WTC11 (cell line): ENCODE measurements at regions not wholly inside any gene's neighbourhood (a gene's known extent, or its start where the extent isn't known, plus 50 kb on each side); places are given as distances from the start of the nearest gene placed in this dataset.

Experiments
- ATAC-seq: fragments of 200-7000 bp; cut with Tn5 transposase; 2 replicates; pipeline ENCODE4 v1.10.0; 2021; ENCODE audit warnings: mild to moderate bottlenecking, moderate library complexity
- CTCF ChIA-PET: fragments of 300-600 bp; sonication (Branson Sonifier 250); formaldehyde crosslinking; loops from one replicate; lab custom pipeline; 2021; ENCODE audit warnings: antibody characterized with exemption; lab: Charles Lee
- POLR2A ChIA-PET: fragments of 350-600 bp; sonication (Branson Sonifier 250); formaldehyde crosslinking; loops from one replicate; lab custom pipeline; 2021; ENCODE audit warnings: antibody characterized with exemption; lab: Charles Lee
- DNase-seq: peaks from one replicate; pipeline ENCODE4 v3.0.0; 2021; ENCODE audit warnings: low spot score
- H3K27ac Mint-ChIP-seq: 2 replicates; pipeline ENCODE4 v1.8.0; 2021; ENCODE audit warnings: mixed read lengths
- H3K27me3 Mint-ChIP-seq: 2 replicates; pipeline ENCODE4 v1.8.0; 2021; ENCODE audit warnings: low read depth, mild to moderate bottlenecking, moderate library complexity, mixed read lengths
- H3K36me3 Mint-ChIP-seq: 2 replicates; pipeline ENCODE4 v1.8.0; 2021; ENCODE audit warnings: mixed read lengths
- H3K4me1 Mint-ChIP-seq: 2 replicates; pipeline ENCODE4 v1.8.0; 2022; ENCODE audit warnings: mixed read lengths
- H3K4me3 Mint-ChIP-seq: 2 replicates; pipeline ENCODE4 v1.8.0; 2021; ENCODE audit warnings: mild to moderate bottlenecking, moderate library complexity, mixed read lengths
- H3K9me3 Mint-ChIP-seq: 2 replicates; pipeline ENCODE4 v1.8.0; 2021; ENCODE audit warnings: mixed read lengths
- GABPB1 ChIP-seq: sonication (generic); formaldehyde crosslinking; IDR thresholded peaks from 2 replicates; pipeline ENCODE4 v1.8.1; 2023; ENCODE audit warnings: mild to moderate bottlenecking, missing genetic modification reagents
- GRHL2 ChIP-seq: fragments of 250-450 bp; sonication (Bioruptor Pico); IDR thresholded peaks from 2 replicates; pipeline ENCODE4 v1.8.0; 2022; ENCODE audit warnings: mild to moderate bottlenecking, moderate library complexity; ENCODE audit not compliant: insufficient replicate concordance, severe bottlenecking
- IRF2 ChIP-seq: sonication (generic); formaldehyde crosslinking; IDR thresholded peaks from 2 replicates; pipeline ENCODE4 v1.8.0; 2022; ENCODE audit warnings: low read depth, missing genetic modification reagents, borderline replicate concordance
- NR2C2 ChIP-seq: sonication (generic); formaldehyde crosslinking; IDR thresholded peaks from 2 replicates; pipeline ENCODE4 v1.8.0; 2022; ENCODE audit warnings: mild to moderate bottlenecking, missing genetic modification reagents
- SMAD4 ChIP-seq: sonication (generic); formaldehyde crosslinking; IDR thresholded peaks from 2 replicates; pipeline ENCODE4 v1.8.0; 2022; ENCODE audit warnings: mild to moderate bottlenecking, missing genetic modification reagents
- TEAD4 ChIP-seq: sonication (generic); formaldehyde crosslinking; IDR thresholded peaks from 2 replicates; pipeline ENCODE4 v1.8.0; 2022; ENCODE audit warnings: mild to moderate bottlenecking, missing genetic modification reagents
- TP53 ChIP-seq: sonication (generic); formaldehyde crosslinking; IDR thresholded peaks from 2 replicates; pipeline ENCODE4 v1.8.1; 2023; ENCODE audit warnings: mild to moderate bottlenecking, missing genetic modification reagents
- ZNF121 ChIP-seq: sonication (generic); formaldehyde crosslinking; IDR thresholded peaks from 2 replicates; pipeline ENCODE4 v1.8.0; 2023; ENCODE audit warnings: missing genetic modification reagents
- ZNF219 ChIP-seq: sonication (generic); formaldehyde crosslinking; IDR thresholded peaks from 2 replicates; pipeline ENCODE4 v1.8.0; 2023; ENCODE audit warnings: missing genetic modification reagents, mild to moderate bottlenecking, borderline replicate concordance
- ZNF416 ChIP-seq: fragments of 250-450 bp; sonication (Bioruptor Pico); IDR thresholded peaks from 2 replicates; pipeline ENCODE4 v1.9.0; 2021; ENCODE audit warnings: mild to moderate bottlenecking, inconsistent platforms
- TF ChIP-seq, protein P1 (sequence below): sonication (generic); formaldehyde crosslinking; conservative IDR thresholded peaks from 2 replicates; pipeline ENCODE4 v1.8.1; 2023; ENCODE audit warnings: mild to moderate bottlenecking, low read depth, missing genetic modification reagents, moderate library complexity
- TF ChIP-seq, protein P2 (sequence below): fragments of 250-450 bp; sonication (Bioruptor Pico); IDR thresholded peaks from 2 replicates; pipeline ENCODE4 v2.1.2; 2022; ENCODE audit warnings: mild to moderate bottlenecking, moderate library complexity
- TF ChIP-seq, protein P3 (sequence below): sonication (generic); formaldehyde crosslinking; IDR thresholded peaks from 2 replicates; pipeline ENCODE4 v1.8.1; 2022; ENCODE audit warnings: mild to moderate bottlenecking, missing genetic modification reagents, moderate library complexity, borderline replicate concordance
- TF ChIP-seq, protein P4 (sequence below): sonication (generic); formaldehyde crosslinking; IDR thresholded peaks from 2 replicates; pipeline ENCODE4 v1.8.1; 2023; ENCODE audit warnings: mild to moderate bottlenecking, missing genetic modification reagents, moderate library complexity
- TF ChIP-seq, protein P5 (sequence below): fragments of 250-450 bp; sonication (Bioruptor Pico); conservative IDR thresholded peaks from 2 replicates; pipeline ENCODE4 v1.9.0; 2021; ENCODE audit warnings: mild to moderate bottlenecking
- TF ChIP-seq, protein P6 (sequence below): fragments of 250-450 bp; sonication (Bioruptor Pico); IDR thresholded peaks from 2 replicates; pipeline ENCODE4 v1.9.0; 2021; ENCODE audit warnings: mild to moderate bottlenecking

DNA sequence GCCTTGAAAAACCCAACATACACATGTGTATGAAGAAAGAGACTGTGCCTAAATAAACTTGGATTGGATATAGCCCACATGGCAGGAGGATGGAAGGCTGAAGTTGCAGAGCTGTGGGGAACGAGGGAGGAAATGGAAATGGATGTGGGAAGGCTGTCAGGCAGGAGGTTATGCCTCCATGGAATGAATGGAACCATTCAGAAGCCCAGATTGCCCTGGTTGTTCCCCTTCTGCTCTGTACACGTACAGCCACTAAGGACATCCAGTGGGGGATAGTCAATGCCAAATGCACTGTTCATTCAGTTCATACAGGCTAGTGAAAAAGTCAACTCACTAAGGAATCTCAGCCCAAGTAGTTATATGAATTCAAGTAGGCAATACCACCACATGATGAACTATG is 463.7 kb downstream of the TNS1 start:
- Mint-ChIP-seq H3K4me3 (no peak overlapping the region), H3K27ac (no peak overlapping the region), H3K27me3 (peaks cover 10% of the 10 kb centered on the region), H3K9me3 (peaks cover 21% of the 10 kb centered on the region), H3K36me3 (peaks cover 6% of the 10 kb centered on the region), H3K4me1 (peaks cover 3% of the 10 kb centered on the region)
- TF ChIP-seq ZNF121 (no peak), TEAD4 (CRISPR knock-in tag) (no peak), NR2C2 (CRISPR knock-in tag) (no peak), GRHL2 (CRISPR knock-in tag) (no peak), TP53 (no peak), SMAD4 (CRISPR knock-in tag) (no peak), ZNF219 (CRISPR knock-in tag) (no peak), ZNF416 (CRISPR knock-in tag) (no peak), GABPB1 (no peak), IRF2 (CRISPR knock-in tag) (no peak)
- TF ChIP-seq, protein P1, sequence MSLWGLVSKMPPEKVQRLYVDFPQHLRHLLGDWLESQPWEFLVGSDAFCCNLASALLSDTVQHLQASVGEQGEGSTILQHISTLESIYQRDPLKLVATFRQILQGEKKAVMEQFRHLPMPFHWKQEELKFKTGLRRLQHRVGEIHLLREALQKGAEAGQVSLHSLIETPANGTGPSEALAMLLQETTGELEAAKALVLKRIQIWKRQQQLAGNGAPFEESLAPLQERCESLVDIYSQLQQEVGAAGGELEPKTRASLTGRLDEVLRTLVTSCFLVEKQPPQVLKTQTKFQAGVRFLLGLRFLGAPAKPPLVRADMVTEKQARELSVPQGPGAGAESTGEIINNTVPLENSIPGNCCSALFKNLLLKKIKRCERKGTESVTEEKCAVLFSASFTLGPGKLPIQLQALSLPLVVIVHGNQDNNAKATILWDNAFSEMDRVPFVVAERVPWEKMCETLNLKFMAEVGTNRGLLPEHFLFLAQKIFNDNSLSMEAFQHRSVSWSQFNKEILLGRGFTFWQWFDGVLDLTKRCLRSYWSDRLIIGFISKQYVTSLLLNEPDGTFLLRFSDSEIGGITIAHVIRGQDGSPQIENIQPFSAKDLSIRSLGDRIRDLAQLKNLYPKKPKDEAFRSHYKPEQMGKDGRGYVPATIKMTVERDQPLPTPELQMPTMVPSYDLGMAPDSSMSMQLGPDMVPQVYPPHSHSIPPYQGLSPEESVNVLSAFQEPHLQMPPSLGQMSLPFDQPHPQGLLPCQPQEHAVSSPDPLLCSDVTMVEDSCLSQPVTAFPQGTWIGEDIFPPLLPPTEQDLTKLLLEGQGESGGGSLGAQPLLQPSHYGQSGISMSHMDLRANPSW (CRISPR knock-in tag): no peak
- TF ChIP-seq, protein P2, sequence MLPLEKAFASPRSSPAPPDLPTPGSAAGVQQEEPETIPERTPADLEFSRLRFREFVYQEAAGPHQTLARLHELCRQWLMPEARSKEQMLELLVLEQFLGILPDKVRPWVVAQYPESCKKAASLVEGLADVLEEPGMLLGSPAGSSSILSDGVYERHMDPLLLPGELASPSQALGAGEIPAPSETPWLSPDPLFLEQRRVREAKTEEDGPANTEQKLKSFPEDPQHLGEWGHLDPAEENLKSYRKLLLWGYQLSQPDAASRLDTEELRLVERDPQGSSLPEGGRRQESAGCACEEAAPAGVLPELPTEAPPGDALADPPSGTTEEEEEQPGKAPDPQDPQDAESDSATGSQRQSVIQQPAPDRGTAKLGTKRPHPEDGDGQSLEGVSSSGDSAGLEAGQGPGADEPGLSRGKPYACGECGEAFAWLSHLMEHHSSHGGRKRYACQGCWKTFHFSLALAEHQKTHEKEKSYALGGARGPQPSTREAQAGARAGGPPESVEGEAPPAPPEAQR (CRISPR knock-in tag): no peak
- TF ChIP-seq, protein P3, sequence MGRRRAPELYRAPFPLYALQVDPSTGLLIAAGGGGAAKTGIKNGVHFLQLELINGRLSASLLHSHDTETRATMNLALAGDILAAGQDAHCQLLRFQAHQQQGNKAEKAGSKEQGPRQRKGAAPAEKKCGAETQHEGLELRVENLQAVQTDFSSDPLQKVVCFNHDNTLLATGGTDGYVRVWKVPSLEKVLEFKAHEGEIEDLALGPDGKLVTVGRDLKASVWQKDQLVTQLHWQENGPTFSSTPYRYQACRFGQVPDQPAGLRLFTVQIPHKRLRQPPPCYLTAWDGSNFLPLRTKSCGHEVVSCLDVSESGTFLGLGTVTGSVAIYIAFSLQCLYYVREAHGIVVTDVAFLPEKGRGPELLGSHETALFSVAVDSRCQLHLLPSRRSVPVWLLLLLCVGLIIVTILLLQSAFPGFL (CRISPR knock-in tag): no peak
- TF ChIP-seq, protein P4, sequence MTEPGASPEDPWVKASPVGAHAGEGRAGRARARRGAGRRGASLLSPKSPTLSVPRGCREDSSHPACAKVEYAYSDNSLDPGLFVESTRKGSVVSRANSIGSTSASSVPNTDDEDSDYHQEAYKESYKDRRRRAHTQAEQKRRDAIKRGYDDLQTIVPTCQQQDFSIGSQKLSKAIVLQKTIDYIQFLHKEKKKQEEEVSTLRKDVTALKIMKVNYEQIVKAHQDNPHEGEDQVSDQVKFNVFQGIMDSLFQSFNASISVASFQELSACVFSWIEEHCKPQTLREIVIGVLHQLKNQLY (CRISPR knock-in tag): no peak
- TF ChIP-seq, protein P5, sequence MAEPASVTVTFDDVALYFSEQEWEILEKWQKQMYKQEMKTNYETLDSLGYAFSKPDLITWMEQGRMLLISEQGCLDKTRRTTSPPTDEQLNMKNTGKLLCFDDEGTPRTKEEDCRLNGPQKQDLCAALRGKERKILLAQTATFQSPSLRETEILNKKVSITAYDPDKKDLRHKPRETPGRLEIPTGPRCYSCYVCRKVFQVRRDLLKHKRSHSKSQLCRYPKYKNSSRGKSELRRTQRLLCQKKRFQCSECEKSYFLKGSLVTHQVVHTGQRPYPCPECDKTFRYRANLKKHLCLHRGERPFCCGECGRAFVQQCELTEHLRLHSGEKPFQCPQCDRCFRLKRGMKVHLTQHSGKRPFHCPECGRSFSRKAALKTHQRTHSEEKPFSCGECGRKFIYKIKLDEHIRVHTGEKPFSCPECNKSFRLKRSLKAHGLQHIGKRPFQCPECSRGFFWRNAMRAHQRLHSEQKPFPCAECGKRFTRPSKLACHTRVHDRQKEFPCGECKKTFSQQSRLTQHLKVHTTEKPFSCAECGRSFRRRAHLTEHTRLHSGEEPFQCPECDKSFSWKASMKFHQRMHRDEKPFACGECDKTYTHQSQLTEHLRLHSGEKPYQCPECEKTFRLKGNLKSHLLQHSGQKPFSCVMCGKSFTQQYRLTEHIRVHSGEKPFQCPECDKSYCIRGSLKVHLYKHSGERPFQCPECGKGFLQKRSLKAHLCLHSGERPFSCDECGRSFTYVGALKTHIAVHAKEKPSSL: no peak
- TF ChIP-seq, protein P6, sequence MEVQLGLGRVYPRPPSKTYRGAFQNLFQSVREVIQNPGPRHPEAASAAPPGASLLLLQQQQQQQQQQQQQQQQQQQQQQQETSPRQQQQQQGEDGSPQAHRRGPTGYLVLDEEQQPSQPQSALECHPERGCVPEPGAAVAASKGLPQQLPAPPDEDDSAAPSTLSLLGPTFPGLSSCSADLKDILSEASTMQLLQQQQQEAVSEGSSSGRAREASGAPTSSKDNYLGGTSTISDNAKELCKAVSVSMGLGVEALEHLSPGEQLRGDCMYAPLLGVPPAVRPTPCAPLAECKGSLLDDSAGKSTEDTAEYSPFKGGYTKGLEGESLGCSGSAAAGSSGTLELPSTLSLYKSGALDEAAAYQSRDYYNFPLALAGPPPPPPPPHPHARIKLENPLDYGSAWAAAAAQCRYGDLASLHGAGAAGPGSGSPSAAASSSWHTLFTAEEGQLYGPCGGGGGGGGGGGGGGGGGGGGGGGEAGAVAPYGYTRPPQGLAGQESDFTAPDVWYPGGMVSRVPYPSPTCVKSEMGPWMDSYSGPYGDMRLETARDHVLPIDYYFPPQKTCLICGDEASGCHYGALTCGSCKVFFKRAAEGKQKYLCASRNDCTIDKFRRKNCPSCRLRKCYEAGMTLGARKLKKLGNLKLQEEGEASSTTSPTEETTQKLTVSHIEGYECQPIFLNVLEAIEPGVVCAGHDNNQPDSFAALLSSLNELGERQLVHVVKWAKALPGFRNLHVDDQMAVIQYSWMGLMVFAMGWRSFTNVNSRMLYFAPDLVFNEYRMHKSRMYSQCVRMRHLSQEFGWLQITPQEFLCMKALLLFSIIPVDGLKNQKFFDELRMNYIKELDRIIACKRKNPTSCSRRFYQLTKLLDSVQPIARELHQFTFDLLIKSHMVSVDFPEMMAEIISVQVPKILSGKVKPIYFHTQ (CRISPR knock-in tag): no peak
- CTCF ChIA-PET: interaction anchor here (0.6 to 1.7 kb wide), 4 partner anchors 28 to 244 kb away, joined by 3 to 7 read pairs (median 4); no protein-coding TSS in a partner anchor
- DNase-seq (no peak), ATAC-seq (no peak)
- POLR2A ChIA-PET: no interaction called here
